NCI-H446 (cell line): ENCODE measurements at regions not wholly inside any gene's neighbourhood (a gene's known extent, or its start where the extent isn't known, plus 50 kb on each side); places are given as distances from the start of the nearest gene placed in this dataset.
A peak's percentile ranks its signal among the peaks of the same experiment; 100 is the strongest.
"Not testable (repeated sequence)": the region's sequence is repeated elsewhere in the genome, so short reads cannot be mapped to it uniquely, and the experiment has no call there.

Experiments used
- DNase-seq, 2 experiments: peaks; one replicate each; lab custom pipeline; 2025; lab: John Stamatoyannopoulos, UW

DNA sequence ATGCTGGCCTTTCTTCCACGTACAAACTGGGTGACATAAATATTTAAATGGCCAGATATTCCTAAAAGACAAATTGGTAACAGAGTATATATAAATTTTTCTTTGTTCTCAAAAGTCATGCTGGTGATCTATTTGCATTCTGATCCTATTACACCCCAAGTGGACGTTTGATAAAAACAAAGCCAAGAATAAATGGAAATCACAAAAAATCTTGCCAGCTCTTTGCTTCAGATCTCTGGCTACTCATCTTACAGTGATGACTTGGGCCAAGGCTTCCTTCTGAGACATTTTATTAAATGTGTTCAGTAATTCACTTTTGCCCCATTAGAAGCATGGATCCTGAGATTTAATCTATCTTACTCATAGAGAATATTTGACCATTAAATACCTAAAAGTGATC is 444.3 kb upstream of the PIK3R1 start:
- no peak for DNase-seq

DNA sequence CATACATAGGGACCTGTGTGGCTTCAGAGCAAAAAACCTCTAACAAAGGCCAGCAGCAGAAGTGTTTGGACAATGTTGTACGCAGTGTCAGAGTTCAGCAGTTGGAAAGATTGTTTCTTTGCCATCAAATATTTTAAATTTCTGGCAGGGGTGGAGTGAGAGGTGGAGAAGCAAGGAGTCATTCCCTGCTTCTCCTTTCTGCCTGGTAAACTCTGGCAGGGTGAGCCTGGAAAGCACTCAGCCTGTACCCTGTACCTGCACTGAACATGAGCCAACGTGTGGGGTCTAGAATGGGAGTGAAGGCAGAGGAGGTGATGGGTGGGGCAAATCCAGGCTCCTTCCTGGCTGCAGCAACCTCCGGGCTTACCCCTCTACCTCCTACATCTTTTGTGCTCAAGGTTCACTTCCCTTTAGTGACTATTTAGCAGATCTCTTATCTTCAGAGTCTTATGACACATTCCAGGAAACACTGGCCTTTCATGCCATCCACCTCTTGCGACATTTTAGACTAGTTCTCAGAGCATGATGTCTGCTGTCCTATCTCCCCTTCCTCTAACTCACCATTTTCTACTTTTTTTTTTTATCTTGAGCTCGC is 445.0 kb upstream of the PIK3R1 start:
- no peak for DNase-seq

DNA sequence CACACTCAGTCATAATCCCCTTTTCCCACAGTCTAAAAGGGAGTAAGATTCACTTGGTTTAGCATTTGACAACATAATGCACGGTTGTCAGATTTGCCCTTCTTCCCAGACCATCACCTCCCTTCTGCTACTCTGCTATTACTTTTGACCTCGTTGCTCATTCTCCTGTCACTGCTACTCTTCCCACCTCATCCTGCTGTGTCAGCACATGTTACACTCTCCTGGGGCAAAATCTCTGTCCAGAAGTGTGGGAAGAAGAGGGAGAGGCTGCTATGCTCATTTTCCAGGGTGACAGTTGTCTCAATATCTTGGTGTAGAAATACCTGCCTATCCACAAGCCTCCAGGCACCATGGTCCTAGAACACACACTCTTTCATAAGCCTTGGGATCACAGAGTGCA is 449.9 kb upstream of the PIK3R1 start:
- DNase-seq = no peak

DNA sequence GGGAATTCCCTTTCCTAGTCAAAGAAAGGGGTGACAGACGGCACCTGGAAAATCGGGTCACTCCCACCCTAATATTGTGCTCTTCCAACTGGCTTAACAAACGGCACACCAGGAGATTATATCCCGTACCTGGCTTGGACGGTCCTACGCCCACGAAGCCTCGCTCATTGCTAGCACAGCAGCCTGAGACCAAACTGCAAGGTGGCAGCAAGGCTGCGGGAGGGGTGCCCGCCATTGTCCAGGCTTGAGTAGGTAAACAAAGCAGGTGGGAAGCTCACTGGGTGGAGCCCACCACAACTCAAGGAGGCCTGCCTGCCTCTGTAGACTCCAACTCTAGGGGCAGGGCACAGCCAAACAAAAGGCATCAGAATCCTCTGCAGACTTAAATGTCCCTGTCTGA is 457.8 kb upstream of the PIK3R1 start:
- not testable (repeated sequence) for DNase-seq

DNA sequence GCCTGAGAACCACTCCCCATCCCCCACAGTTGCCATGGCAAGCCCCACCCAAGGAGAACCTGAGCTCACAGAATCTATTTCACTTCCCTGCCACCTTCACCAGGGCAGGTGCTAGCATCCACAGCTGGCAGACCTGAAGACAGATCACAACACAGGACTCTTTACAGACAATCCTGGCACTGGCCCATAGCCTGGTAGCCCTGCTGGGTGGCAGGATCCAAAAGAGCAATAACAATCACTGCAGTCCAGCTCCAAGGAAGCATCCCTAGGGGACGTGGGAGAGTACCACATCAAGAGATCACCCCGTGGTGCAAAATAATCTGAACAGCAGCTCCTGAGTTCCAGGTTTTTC is 463.2 kb upstream of the PIK3R1 start:
- no peak for DNase-seq

DNA sequence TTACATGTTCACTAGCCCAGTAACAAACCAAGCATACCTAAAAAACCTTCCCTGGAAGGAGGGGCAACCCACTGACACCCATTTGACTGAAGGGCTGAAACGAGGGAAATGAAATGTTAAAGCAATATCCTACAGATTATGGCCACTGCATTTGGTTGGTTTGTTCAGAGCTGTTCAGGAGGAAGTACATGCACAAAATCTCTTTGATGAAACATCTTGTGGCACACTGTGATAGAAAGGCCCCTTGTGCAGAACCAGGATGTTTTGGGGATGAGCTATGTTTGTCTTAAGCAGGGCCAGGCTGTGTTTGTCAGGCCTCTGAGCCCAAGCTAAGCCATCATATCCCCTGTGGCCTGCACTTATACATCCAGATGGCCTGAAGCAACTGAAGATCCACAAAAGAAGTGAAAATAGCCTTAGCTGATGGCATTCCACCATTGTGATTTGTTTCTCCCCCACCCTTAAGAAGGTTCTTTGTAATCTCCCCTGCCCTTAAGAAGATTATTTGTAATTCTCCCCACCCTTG is 467.3 kb upstream of the PIK3R1 start:
- no peak for DNase-seq

DNA sequence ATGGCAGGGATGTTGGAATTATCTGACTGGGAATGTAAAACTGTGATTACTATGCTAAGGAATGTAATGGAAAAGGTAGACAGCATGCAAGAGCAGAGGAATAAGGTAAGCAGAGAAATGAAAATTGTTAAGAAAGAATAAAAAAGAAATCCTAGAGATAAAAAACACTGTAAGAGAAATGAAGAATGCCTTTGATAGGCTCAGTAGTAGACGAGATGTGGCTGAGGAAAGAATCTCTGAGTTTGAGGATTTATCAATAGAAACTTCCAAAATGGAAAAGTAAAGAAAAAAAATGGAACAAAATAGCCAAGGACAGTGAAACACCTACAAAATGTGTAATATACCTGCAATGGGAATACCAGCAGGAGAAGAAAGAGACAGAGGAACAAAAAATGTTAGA is 468.5 kb upstream of the PIK3R1 start:
- no peak for DNase-seq

DNA sequence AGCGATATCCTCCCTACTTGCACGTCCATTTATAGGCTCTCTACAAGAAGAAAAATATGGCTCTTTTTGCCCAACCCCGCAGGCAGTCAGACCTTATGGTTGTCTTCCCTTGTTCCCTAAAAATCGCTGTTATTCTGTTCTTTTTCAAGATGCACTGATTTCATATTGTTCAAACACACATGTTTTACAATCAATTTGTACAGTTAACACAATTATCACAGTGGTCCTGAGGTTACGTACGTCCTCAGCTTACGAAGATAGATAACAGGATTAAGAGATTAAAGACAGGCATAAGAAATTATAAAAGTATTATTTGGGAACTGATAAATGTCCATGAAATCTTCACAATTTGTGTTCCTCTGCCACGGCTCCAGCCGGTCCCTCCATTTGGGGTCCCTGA is 468.9 kb upstream of the PIK3R1 start:
- DNase-seq = not testable (repeated sequence)

DNA sequence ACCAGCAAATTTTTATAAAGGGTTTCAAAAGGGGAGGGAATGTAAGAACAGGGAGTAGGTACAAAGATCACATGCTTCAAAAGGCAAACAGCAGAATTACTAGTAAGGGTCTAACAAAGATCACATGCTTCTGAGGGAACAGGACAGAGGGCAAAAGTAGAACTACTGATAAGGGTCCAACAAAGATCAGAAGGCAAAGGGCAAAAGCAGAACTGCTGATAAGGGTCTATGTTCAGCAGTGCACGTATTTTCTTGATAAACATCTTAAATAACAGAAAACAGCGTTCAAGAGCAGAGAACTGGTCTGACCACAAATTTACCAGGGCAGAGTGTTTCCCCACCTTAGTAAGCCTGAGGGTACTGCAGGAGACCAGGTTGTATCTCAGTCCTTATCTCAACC is 469.5 kb upstream of the PIK3R1 start:
- DNase-seq = no peak

DNA sequence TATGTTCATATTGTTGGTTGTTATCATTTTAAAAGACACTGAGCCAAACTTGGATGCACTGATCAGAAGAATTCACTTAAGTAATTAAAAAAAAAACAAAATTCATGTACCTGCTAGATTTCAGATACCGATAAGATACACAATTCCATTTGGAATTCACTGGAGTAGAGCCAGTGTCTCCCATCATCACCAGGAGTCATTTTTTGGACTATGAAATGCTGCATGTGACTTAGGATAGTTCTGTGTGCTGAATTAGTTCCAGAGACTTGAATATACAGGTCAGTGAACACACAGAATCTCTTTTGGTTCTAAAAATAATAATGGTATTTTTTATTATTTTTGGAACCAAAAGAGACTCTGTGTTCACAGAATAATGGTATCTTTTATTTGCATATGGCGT is 482.6 kb upstream of the PIK3R1 start:
- DNase-seq = no peak

DNA sequence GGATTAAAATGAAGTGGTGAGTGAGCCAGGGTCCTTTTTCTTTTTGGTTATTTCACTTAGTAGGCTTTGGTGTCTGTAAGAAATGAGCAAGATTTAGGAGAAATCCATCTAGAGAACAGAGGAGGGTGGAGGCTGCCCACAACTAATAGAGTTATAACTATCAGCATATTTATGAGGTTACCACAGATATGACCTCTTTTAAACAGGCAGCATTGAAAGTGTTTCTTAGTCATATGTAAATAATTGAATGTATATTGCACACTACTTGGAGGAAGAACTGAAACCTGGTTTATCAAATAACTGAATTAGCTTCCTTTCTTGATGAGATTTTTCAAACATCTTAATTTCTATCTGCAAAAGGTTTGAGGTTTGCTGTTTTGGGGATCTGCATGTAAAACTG is 483.1 kb upstream of the PIK3R1 start:
- no peak for DNase-seq

DNA sequence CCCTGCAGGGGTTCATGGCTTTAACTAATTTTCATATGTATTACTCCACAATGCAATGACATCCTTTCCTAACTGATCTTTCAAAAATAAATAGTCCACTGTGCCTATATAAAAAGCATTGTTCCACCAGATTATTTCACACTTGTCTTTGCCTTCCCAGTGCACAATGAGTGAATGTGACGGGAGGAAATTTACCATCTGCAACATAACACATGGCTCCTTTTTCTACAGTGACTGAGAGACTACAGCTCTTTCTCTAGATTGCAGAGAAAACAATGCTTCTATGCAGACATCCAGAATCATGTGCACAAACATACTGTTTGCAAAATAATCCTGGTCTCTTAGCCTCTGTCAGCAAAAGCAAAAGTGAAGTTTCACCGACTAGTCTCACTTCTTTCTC is 483.7 kb upstream of the PIK3R1 start:
- DNase-seq = no peak

DNA sequence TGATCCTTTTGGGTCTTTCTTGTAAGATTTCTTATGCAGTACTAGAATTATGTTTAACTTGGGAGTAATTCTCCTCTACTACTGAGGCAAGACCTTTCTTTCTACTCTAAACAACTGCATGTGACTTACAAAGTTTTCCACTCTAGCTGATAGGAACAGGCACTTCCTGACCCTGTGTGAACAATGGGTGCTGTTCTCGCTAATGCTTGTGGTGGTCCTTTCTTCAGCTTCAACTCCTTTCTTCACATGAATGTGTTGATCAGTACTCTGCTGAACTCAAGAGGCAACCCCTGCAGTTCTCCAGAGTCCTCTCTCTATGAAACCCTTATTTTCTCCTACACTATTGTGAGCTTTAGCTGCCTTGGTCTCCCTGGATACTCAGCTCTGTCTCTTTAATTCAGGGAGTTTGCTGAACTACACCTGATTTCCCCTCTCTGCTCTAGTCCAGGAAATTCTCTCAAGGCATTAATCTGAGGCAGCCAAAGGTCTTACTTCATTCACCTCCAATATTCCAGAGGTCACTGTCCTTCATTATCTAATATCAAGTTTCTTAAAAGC is 484.6 kb upstream of the PIK3R1 start:
- no peak for DNase-seq

DNA sequence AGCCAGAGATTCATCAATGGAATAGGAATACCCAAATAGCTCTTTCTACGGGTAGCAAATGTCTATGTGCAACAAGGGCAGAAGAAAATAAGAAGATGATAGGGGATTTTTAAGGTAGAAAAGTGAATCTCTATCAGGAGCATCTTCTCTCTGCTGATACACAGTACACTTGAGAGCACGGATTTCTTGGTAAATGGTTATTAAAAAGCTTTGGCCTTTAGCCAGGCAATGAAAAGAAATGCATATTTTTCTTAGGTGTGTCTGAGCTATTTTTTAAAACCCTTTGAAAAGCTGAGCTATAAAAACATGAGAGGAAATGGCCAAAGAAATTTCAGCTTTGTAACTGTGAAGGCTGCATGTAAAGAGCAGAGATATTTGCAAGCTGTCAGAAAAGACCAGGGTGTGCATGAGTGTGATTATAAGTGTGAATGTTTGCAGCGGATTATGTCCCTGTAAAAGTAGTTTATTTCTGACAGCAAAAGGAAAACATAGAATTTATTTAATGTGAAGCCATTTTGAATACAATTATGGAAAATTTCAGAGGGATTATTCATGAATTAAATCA is 487.1 kb upstream of the PIK3R1 start:
- no peak for DNase-seq

DNA sequence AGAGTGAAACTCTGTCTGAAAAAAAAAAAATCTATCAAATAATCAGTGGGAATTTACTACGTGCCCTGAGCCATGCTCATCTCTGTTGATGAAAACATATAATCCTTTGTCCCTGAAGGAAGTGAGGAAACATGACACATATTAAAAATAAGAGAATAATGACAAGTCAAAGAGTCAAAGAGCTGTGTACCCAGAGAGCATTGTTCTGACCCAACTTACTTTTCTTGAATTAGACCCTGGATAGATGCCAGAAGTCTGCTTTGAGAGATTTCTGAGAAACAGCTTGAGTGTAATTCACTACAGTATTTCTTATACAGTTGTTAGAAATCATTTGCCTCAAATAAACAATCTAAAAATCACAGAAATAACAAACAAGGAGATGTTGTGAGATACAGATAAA is 490.0 kb upstream of the PIK3R1 start:
- DNase-seq = no peak

DNA sequence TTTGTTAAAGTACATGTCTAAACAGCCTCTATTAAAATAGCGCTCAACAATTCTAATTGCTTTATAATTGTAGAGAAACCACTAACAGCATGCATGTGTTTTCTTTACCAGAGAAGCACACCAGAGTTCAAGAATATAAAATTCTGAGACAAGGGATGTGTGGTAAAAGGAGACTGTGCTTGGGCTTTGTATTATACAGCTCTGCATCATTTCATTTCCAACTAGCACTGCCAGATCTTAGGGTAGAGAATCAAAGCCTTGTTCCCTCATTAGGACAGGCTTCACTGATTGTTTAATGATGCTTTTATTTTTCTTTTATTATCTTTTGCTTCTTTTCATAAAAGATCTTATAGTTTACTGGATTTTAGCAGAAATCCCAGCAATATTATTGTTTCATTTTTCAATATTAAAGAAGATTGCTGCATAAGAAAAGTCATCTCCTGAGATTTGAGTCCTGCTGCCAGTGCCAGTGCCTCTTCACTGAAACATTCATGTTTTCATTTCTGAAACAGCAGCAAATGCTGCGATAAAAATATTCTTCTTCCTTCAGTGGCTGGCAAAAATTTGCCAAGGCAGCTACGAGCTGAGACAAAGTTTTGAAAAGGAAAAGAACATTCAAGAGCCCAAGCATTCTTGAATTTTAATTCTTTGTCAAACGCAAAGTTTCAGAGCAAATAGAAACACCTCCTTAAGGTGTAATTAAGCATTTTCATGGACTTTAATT is 491.0 kb upstream of the PIK3R1 start:
- no peak for DNase-seq

DNA sequence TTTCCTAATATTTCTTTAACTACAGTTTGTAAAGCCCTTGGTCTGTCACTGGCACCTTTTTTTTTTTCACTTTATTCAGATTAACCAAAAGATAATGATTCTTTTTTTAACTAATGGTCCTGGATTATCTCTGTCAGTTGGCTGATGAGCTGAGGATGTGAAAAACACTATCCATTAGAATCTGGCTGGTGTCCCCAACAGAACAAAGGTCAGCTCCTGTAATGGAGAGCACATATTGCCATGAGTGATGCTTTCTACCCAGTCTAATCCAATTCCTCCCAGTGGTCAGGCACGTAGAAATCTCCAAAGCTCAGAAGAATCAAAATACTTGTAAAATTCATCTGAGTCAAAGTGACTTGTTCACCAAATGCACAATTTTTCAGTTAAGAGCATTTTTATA is 491.7 kb upstream of the PIK3R1 start:
- DNase-seq = no peak

DNA sequence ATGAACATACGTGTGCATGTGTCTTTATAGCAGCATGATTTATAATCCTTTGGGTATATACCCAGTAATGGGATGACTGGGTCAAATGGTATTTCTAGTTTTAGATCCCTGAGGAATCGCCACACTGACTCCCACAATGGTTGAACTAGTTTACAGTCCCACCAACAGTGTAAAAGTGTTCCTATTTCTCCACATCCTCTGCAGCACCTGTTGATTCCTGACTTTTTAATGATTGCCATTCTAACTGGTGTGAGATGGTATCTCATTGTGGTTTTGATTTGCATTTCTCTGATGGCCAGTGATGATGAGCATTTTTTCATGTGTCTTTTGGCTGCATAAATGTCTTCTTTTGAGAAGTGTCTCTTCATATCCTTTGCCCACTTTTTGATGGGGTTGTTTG is 493.0 kb upstream of the PIK3R1 start:
- DNase-seq = not testable (repeated sequence)

DNA sequence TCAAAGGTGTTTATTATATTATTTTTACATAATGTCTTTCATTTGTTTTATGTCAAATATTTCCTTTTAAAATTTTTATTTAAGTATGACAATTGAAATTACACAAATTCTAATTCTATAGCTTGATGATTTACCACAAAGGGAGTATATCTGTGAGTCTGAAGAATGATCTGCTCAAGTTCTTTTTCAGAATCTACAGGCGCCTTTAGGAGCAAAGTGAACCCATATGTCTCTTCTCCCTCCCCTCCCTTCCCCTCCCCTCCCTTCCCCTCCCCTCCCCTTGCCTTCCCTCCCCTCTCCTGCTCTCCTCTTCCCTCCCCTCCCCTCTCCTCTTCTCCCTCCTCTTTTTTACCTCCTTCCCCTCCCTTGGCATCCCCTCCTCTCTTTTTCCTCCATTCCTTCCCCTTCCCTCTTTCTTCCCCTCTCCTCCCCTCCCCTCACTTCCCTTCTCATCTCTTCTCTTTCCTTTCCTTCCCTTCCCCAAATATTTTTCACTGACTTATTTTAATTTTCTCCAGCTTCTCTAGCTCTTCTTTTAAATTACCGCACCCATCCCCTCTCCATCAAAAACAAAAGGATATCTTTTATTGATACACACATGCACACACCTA is 495.3 kb upstream of the PIK3R1 start:
- DNase-seq = no peak

DNA sequence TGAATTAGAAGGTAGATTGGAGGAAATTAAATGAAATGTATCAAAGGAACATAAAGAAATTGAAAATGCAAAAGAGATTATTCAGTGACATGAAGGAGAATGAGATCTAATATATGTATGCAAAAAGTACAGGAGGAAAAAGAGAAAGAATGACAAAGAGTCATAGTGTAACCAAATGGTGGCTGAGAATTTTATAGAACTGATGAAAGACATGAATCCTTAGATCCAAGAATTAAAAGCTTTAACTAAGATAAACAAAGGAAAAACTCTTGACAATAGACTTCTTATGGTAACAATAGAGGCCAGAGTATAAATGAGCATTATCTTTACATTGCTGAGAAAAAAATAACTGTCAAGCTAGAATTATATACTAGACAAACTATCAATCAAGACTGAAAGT is 505.4 kb upstream of the CD180 start:
- no peak for DNase-seq

DNA sequence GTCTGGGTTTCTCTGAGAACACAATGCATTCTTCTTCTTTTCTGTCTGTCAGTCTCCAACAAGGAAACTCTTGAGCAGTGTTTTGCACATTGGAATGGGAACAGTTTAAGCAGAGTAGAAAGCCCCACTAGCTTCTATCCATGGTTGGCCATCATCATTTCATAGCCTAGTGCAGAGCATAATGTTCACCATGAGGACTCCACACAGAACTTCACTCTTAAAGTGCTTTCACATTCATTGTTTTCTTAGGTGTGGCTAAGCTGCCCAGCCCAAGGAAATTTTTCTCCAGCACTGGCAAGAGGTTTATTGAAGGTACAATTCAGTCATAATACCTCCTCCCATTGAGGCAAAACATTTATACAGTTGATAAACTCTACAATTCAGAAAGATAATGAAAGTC is 503.0 kb upstream of the CD180 start:
- no peak for DNase-seq

DNA sequence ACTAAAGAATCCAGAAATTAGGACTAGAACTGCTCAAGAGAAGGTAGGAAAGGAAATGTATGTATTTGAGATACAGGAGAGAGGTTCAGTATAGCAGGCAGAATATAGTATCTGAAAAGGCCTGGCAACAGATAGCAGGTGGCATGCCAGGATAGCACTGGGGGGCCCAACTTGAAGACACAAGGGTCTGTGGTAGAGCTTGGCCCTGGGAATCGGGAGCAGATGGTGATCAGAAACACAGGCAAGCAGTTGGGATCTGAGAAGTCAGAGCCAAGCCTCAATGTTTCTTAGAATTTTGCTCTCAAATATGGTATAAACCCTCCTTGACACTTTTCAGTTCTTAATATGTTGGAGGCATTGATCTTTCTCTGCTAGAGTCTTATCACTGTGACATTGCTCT is 499.8 kb upstream of the CD180 start:
- DNase-seq = peak in 1 of 2 experiments; percentile 78

DNA sequence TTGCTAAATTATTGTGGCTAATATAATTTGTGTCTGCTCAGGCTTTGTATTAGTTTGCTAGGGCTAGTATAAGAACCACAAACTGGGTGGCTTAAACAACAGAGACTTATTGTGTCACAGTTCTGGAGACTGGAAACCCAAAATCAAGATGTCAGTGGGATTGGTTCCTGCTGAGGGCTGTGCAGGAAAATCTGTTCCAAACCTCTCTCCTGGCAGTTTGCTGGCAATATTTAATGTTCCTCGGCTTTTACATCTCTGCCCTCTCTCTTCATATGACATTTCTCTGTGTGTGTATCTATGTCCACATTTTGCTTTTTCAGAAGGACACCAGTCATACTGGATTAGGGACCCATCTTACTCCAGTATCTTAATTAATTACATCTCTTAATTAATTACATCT is 498.8 kb upstream of the CD180 start:
- peak in 1 of 2 experiments; percentile 35 for DNase-seq
